Sigmoid colon (tissue), 6 donors: ENCODE measurements at regions not wholly inside any gene's neighbourhood (a gene's known extent, or its start where the extent isn't known, plus 50 kb on each side); places are given as distances from the start of the nearest gene placed in this dataset.

Experiments
- DNase-seq: peaks from one replicate; pipeline ENCODE4 v3.0.0-alpha.2; 2019
- H3K27ac ChIP-seq, 4 donors: fragments of 200-600 bp; sonication (generic); one replicate each; pipeline ENCODE4 v1.5.1; 2016 to 2019; ENCODE audit warnings: mild to moderate bottlenecking in 1 of 4
- H3K27me3 ChIP-seq, 3 donors: fragments of 200-600 bp; sonication (generic); one replicate each; pipeline ENCODE4 v1.5.1; 2019; ENCODE audit warnings: mild to moderate bottlenecking in 1 of 3
- H3K36me3 ChIP-seq, 4 donors: fragments of 200-600 bp; sonication (generic); one replicate each; pipeline ENCODE4 v1.5.1; 2016 to 2019
- H3K4me1 ChIP-seq, 4 donors: fragments of 200-600 bp; sonication (generic); one replicate each; pipeline ENCODE4 v1.5.1; 2017 to 2019
- H3K4me3 ChIP-seq, 4 donors: fragments of 200-600 bp; sonication (generic); one replicate each; pipeline ENCODE4 v1.5.1; 2017 to 2019; ENCODE audit warnings: mild to moderate bottlenecking in 2 of 4, moderate library complexity in 1 of 4
- H3K9me3 ChIP-seq, 4 donors: fragments of 200-600 bp in 3 of 4; sonication (generic) in 3 of 4; one replicate each; pipeline versions ENCODE4 v1.5.1 to v1.6.1; 2013 to 2019
- EP300 ChIP-seq, 4 donors: sonication (generic); formaldehyde crosslinking; IDR thresholded peaks; one replicate each; pipeline ENCODE4 v1.6.1; 2017; ENCODE audit warnings: antibody characterized with exemption in 4 of 4
- POLR2A ChIP-seq, 2 donors: fragments of 450-650 bp; IDR thresholded peaks; one replicate each; pipeline ENCODE4 v1.6.1; 2016; ENCODE audit warnings: antibody characterized with exemption in 2 of 2, mild to moderate bottlenecking in 2 of 2, moderate library complexity in 2 of 2
- POLR2AphosphoS5 ChIP-seq, 4 donors: sonication (generic); formaldehyde crosslinking; IDR thresholded peaks; one replicate each; pipeline ENCODE4 v1.6.1; 2017; ENCODE audit warnings: antibody characterized with exemption in 4 of 4
- WGBS, 2 donors: extraction: QIAGEN DNeasy Blood & Tissue Kit; methylation state at CpG; one replicate each; pipeline ENCODE4 v1.1.7; 2013; 5-methylcytosine and 5-hydroxymethylcytosine counted together
- intact Hi-C: fragments of 100-400 bp; cut with DNase I; formaldehyde crosslinking; loops from one replicate; pipeline ENCODE4 v1.15.1; 2023
- TF ChIP-seq, protein P1 (sequence below), 4 experiments: fragments of 450-650 bp in 3 of 4; fragments of 200-600 bp in 1 of 4; IDR thresholded peaks; one replicate each; pipeline ENCODE4 v1.5.1; 2016 to 2019; ENCODE audit warnings: antibody characterized with exemption in 4 of 4, mild to moderate bottlenecking in 3 of 4, moderate library complexity in 2 of 4
- donor health status: healthy with polysubstance abuse.
- donor health status: healthy.

DNA sequence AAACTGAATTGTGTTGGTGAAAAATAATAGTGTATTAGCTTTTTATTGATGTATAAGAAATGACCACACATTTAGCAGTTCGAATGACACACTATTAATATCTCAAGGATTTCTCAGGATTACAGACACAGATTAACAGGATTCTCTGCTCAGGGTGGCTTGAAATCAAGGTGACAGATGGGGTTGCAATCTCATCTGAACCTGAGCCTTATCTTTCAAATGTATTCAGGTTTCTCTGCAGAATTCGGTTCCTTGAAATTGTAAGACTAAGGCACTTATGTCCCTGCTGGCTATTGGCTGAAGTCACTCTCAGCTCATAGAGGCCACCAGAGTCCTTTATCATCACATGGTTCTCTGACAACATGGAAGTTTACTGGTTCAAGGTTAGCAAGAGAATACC is 1780.1 kb downstream of the ARAP2 start:
- Histone ChIP-seq H3K36me3 (no peaks in the 10 kb centered on the region), H3K27ac (no peak overlapping the region), H3K4me3 (no peak overlapping the region), H3K4me1 (no peaks in the 10 kb centered on the region), H3K27me3 (no peaks in the 10 kb centered on the region), H3K9me3 (no peaks in the 10 kb centered on the region)
- 72 to 75% methylated on average over 2 of the region's 2 CpGs for WGBS, 2 donors
- DNase-seq = no peak
- intact Hi-C loops = no loop called here
- no peak for TF ChIP-seq POLR2AphosphoS5 (IDR thresholded peaks at IDR 0.05)
- no peak for TF ChIP-seq EP300 (IDR thresholded peaks at IDR 0.05)
- TF ChIP-seq POLR2A (IDR thresholded peaks at IDR 0.05) = no peak
- TF ChIP-seq, protein P1, sequence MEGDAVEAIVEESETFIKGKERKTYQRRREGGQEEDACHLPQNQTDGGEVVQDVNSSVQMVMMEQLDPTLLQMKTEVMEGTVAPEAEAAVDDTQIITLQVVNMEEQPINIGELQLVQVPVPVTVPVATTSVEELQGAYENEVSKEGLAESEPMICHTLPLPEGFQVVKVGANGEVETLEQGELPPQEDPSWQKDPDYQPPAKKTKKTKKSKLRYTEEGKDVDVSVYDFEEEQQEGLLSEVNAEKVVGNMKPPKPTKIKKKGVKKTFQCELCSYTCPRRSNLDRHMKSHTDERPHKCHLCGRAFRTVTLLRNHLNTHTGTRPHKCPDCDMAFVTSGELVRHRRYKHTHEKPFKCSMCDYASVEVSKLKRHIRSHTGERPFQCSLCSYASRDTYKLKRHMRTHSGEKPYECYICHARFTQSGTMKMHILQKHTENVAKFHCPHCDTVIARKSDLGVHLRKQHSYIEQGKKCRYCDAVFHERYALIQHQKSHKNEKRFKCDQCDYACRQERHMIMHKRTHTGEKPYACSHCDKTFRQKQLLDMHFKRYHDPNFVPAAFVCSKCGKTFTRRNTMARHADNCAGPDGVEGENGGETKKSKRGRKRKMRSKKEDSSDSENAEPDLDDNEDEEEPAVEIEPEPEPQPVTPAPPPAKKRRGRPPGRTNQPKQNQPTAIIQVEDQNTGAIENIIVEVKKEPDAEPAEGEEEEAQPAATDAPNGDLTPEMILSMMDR (IDR thresholded peaks at IDR 0.05) = no peak

DNA sequence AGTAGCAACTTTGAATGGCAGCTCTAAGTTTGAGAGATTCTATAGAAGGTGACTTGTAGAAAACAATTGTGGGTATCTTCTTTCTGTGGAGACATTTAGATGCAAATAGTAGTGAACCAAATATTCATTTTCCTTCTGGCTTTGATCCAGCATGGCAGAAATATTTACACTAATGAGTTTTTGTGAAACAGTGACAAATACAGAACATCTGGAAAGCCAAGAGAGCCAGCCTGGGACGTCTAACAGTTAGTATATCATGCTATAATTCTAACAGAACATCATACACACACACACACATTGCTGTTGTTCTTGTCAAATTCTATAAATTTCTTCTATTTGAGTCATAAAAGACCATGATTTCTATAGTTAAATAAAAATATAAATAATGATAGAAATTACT is 1777.9 kb downstream of the ARAP2 start:
- TF ChIP-seq, protein P1 (IDR thresholded peaks at IDR 0.05) = no peak
- no peak for TF ChIP-seq EP300 (IDR thresholded peaks at IDR 0.05)
- no peak for TF ChIP-seq POLR2AphosphoS5 (IDR thresholded peaks at IDR 0.05)
- no peak for TF ChIP-seq POLR2A (IDR thresholded peaks at IDR 0.05)
- intact Hi-C loops = no loop called here
- WGBS, 2 donors = 30 to 48% methylated on average over 1 of the region's 1 CpG
- no peak for DNase-seq
- Histone ChIP-seq H3K27me3 (no peaks in the 10 kb centered on the region), H3K9me3 (no peaks in the 10 kb centered on the region), H3K4me3 (no peak overlapping the region), H3K36me3 (no peaks in the 10 kb centered on the region), H3K27ac (no peak overlapping the region), H3K4me1 (no peaks in the 10 kb centered on the region)

DNA sequence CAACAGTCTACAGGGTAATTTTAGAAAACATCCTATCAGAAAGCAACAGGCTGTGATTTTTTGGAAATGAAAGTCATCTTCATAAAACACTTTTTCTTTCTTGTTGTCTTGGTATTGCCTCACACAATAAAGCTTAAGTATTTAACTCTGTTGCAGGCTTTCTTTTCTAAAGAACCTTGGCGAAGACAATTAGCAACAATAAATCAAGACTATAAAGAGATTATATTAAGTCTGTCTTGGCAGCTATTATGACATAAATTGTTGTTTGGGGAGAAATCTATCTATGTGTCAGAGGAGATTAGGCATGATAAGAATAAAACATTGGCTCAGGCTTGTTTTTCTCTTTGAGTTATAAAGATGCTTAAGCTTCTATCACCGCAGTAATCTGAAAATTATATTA is 1774.8 kb downstream of the ARAP2 start:
- Histone ChIP-seq H3K4me1 (no peaks in the 10 kb centered on the region), H3K27me3 (no peaks in the 10 kb centered on the region), H3K36me3 (no peaks in the 10 kb centered on the region), H3K4me3 (no peak overlapping the region), H3K27ac (no peak overlapping the region), H3K9me3 (no peaks in the 10 kb centered on the region)
- intact Hi-C loops = no loop called here
- no peak for DNase-seq
- TF ChIP-seq POLR2A (IDR thresholded peaks at IDR 0.05) = no peak
- no peak for TF ChIP-seq POLR2AphosphoS5 (IDR thresholded peaks at IDR 0.05)
- TF ChIP-seq, protein P1 (IDR thresholded peaks at IDR 0.05) = no peak
- TF ChIP-seq EP300 (IDR thresholded peaks at IDR 0.05) = no peak
- 59 to 79% methylated on average over 2 of the region's 2 CpGs for WGBS, 2 donors

DNA sequence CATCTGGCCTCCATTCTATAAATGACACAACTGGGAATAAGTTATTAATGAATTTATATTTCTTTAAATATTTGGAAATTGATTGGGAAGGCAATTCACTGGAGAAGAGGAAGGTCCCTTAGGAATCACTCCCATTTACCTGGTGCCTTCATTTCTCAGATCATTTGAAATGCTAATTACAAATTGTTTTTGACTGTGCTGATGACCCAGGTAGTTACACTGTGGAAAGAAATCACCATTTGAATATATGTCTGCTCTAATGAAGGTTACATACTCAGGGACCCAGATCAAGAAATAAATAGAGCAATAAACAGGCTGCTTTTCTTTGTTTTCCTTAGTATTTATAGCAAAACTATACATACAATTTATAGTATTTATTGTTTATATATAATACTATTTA is 1759.1 kb downstream of the ARAP2 start:
- Histone ChIP-seq H3K4me1 (no peaks in the 10 kb centered on the region), H3K36me3 (no peaks in the 10 kb centered on the region), H3K27ac (no peak overlapping the region), H3K27me3 (no peaks in the 10 kb centered on the region), H3K9me3 (no peaks in the 10 kb centered on the region), H3K4me3 (no peak overlapping the region)
- TF ChIP-seq POLR2AphosphoS5 (IDR thresholded peaks at IDR 0.05) = no peak
- no peak for TF ChIP-seq EP300 (IDR thresholded peaks at IDR 0.05)
- TF ChIP-seq, protein P1 (IDR thresholded peaks at IDR 0.05) = no peak
- no peak for TF ChIP-seq POLR2A (IDR thresholded peaks at IDR 0.05)
- DNase-seq = no peak
- intact Hi-C loops = no loop called here
